Activated CD8-positive, alpha-beta T cell treated with anti-CD3 and anti-CD28 coated beads, Interleukin-2, amount 10 ng/mL, durations not matched to agents 7 days and 5 days (primary cell): ENCODE measurements at regions not wholly inside any gene's neighbourhood (a gene's known extent, or its start where the extent isn't known, plus 50 kb on each side); places are given as distances from the start of the nearest gene placed in this dataset.

Source experiments
- ATAC-seq: fragments of 150-1000 bp; cut with Tn5 transposase; one replicate; pipeline ENCODE4 v1.10.0; 2021; ENCODE audit warnings: moderate library complexity
- CTCF ChIA-PET: fragments of 350-600 bp; sonication (Branson Sonifier 250); formaldehyde crosslinking; loops from one replicate; lab custom pipeline; 2021; ENCODE audit warnings: antibody characterized with exemption; lab: Charles Lee
- POLR2A ChIA-PET: fragments of 350-600 bp; sonication (Branson Sonifier 250); formaldehyde crosslinking; loops from one replicate; lab custom pipeline; 2021; ENCODE audit warnings: antibody characterized with exemption; lab: Charles Lee
- DNase-seq: peaks from one replicate; pipeline ENCODE4 v3.0.0-alpha.2; 2020
- H3K27ac Mint-ChIP-seq: one replicate; pipeline ENCODE4 v1.8.0; 2021; ENCODE audit warnings: mild to moderate bottlenecking, mixed read lengths
- H3K27me3 Mint-ChIP-seq: one replicate; pipeline ENCODE4 v1.8.0; 2021; ENCODE audit warnings: low read depth, mixed read lengths
- H3K36me3 Mint-ChIP-seq: one replicate; pipeline ENCODE4 v1.8.0; 2021; ENCODE audit warnings: low read depth, mixed read lengths
- H3K4me1 Mint-ChIP-seq: one replicate; pipeline ENCODE4 v1.8.0; 2021; ENCODE audit warnings: low read depth, mixed read lengths
- H3K4me3 Mint-ChIP-seq: one replicate; pipeline ENCODE4 v1.8.0; 2021; ENCODE audit warnings: mild to moderate bottlenecking, mixed read lengths
- H3K9me3 Mint-ChIP-seq: one replicate; pipeline ENCODE4 v1.8.0; 2022; ENCODE audit warnings: mixed read lengths; ENCODE audit not compliant: insufficient read depth

DNA sequence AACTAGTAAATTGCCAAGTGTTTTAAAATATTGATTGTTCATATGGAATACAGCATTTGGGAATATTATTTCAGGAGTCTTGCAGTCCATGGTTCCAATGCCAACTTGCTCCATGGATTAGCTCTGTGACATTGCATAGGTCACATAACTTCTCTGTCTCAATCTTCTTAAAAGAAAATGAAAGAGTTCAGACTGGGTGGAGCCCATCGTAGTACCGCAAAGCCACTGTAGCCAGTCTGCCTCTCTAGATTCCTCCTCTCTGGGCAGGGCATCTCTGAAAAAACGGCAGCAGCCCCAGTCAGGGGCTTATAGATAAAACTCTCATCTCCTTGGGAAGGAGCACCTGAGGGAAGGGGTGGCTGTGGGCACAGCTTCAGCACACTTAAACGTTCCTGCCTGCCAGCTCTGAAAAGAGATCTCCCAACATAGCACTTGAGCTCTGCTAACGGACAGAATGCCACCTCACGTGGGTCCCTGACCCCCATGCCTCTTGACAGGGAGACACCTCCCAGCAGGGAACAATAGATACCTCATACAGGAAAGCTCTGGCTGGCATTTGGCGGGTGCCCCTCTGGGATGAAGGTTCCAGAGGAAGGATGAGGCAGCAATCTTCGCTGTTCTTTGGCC lies 168.8 kb upstream of the CNTN4 start:
- Mint-ChIP-seq H3K27me3 (no peaks in the 10 kb centered on the region), H3K36me3 (no peaks in the 10 kb centered on the region), H3K4me3 (no peak overlapping the region), H3K27ac (no peak overlapping the region), H3K9me3 (peaks cover 6% of the 10 kb centered on the region), H3K4me1 (no peaks in the 10 kb centered on the region)
- ChIA-PET POLR2A (no interaction called here), CTCF (no interaction called here)
- DNase-seq (no peak), ATAC-seq (no peak)

DNA sequence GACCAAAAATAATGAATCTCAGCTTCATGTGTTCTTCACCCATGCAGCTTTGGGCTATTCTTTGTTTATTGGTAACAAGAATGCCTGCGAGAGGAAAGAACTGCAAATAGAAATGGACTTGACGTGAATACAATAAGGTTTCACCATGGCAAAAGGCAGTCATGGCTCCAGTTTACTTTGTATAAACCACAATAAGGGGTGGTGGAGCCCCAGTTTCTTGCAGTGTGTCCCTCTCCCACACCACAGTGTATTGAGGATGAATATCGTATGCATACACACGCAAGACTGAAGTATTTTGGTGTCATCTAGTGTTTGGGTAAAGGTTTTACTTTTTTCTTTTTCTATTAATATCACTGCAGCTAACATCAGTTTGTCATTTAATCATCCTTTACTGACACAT lies 159.7 kb upstream of the CNTN4 start:
- no peak for ATAC-seq
- DNase-seq: no peak
- Mint-ChIP-seq H3K4me3 (no peak overlapping the region), H3K27me3 (no peaks in the 10 kb centered on the region), H3K9me3 (peaks cover 13% of the 10 kb centered on the region), H3K36me3 (no peaks in the 10 kb centered on the region), H3K27ac (no peak overlapping the region), H3K4me1 (no peaks in the 10 kb centered on the region)
- ChIA-PET POLR2A (no interaction called here), CTCF (no interaction called here)

DNA sequence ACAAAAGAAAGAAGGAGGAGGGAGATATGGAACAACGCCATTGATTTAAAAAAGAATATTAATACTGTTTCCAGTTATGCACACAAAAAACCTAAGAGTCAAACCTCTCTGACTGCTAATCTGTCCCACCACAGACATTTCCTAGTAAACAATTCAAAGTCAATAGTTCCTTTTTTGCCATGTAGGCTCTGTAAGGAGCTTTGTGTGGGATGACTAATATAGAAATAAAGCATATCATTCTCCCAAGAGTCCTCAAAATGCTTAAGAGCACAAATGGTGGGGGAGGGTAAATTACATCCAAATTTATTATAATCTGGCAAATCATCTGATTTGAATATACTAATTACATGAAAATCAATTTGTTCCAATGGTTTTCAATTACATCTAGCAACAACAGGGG lies 155.9 kb upstream of the CNTN4 start:
- no peak overlapping the region for H3K4me3 Mint-ChIP-seq
- ChIA-PET CTCF (no interaction called here), POLR2A (no interaction called here)
- peaks cover 11% of the 10 kb centered on the region for H3K9me3 Mint-ChIP-seq
- no peaks in the 10 kb centered on the region for H3K27me3 Mint-ChIP-seq
- no peaks in the 10 kb centered on the region for H3K36me3 Mint-ChIP-seq
- ATAC-seq: no peak
- no peak for DNase-seq
- H3K27ac Mint-ChIP-seq: no peak overlapping the region
- no peaks in the 10 kb centered on the region for H3K4me1 Mint-ChIP-seq

DNA sequence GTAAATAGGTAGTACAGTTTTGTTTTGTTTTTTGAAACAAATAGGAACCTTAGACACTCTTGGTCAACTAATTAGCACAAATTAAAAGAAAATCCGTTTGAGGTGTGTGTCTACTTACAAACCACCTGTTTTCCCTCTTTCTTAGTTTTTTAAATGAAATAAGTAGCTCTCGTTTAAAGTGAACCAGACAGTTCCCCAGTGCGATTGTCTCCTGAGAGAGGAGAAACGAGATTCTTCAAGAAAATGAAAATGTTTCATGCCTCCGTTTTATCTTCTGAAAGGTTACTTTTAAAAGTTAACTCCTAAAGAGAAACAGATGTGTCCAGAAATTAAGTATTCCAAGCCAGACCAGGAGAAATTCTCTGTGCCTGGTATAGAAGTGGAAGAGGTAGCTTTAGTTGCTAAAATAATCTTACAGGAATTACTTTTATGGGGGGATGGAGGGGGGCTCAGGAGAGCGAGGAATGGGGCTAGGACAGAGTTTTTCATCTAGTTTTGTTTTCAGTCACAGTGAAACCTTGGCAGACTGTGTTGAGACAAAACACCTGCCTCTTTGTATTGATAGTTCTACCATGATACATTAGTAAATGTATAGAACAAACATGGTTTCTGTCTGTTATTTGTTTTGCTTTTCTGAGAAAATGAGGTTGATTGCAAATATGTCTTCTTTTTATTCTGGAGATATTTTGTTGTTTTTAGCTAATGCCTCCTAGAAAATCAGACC lies 155.1 kb upstream of the CNTN4 start:
- Mint-ChIP-seq H3K27ac (no peak overlapping the region), H3K4me1 (no peaks in the 10 kb centered on the region), H3K36me3 (no peaks in the 10 kb centered on the region), H3K27me3 (no peaks in the 10 kb centered on the region), H3K9me3 (peaks cover 11% of the 10 kb centered on the region), H3K4me3 (no peak overlapping the region)
- no peak for ATAC-seq
- no peak for DNase-seq
- CTCF ChIA-PET: no interaction called here
- POLR2A ChIA-PET: no interaction called here

DNA sequence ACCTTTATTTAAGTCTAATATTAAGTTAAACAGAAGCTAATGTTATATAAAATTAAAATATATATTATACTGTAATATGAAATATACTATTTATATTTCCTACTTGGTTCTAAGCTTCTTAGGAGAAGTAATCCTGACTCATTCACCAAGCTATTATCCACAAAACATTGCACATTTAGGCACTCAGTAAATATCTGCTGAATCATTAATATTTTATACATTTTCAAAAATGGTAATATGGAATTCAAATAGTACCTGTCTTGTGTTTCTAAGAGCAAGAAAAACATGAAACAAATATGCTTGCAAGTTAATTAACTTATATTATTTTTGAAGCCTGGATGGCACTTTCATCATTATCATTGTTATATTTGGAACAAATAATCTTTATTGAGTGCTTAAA lies 153.0 kb upstream of the CNTN4 start:
- ChIA-PET CTCF (no interaction called here), POLR2A (no interaction called here)
- H3K4me3 Mint-ChIP-seq: no peak overlapping the region
- peaks cover 6% of the 10 kb centered on the region for H3K9me3 Mint-ChIP-seq
- no peaks in the 10 kb centered on the region for H3K27me3 Mint-ChIP-seq
- H3K4me1 Mint-ChIP-seq: no peaks in the 10 kb centered on the region
- no peak overlapping the region for H3K27ac Mint-ChIP-seq
- no peaks in the 10 kb centered on the region for H3K36me3 Mint-ChIP-seq
- DNase-seq: no peak
- ATAC-seq: no peak

DNA sequence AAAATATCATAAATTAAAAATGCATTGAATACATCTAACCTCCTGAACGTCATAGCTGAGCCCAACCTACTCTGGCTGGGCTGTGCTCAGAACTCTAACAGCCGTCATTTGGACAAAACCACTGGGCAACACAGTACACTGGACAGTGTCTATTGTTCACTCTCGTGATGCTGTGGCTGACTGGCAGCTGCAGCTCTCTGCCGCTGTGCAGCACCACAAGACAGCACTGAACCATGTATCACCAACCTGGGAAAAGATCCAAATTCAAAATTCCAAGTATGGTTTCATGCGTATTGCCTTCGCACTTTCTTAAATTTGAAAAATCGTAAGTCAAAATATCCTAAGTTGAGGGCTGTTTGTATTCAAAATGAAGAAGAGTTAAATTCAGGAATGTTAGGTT lies 145.1 kb upstream of the CNTN4 start:
- POLR2A ChIA-PET: no interaction called here
- CTCF ChIA-PET: no interaction called here
- ATAC-seq: no peak

DNA sequence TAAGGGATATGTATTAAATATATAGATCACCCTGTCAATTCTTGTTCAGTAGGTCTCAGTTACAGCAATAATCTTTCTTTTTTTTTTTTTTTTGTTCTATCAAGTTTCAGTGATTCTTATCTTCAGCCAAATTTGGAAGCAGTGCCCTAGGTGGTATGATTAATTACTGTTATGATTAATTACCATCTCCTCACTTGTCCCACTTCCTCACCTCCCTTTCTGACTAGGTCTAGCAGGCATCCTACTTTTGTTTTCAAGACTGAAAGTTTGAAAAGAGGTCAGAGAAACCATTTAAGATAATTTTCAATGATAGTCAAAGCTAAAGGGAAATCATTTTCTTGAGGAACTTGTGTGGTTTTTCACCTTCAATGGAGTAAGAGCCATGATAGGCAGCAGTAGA lies 144.0 kb upstream of the CNTN4 start:
- peaks cover 28% of the 10 kb centered on the region for H3K9me3 Mint-ChIP-seq

More for the DNA sequence above, 145.1 kb upstream of the CNTN4 start:
- Mint-ChIP-seq H3K4me3 (no peak overlapping the region), H3K4me1 (no peaks in the 10 kb centered on the region), H3K27ac (no peak overlapping the region), H3K36me3 (no peaks in the 10 kb centered on the region), H3K9me3 (peaks cover 28% of the 10 kb centered on the region), H3K27me3 (no peaks in the 10 kb centered on the region)
- no peak for DNase-seq

DNA sequence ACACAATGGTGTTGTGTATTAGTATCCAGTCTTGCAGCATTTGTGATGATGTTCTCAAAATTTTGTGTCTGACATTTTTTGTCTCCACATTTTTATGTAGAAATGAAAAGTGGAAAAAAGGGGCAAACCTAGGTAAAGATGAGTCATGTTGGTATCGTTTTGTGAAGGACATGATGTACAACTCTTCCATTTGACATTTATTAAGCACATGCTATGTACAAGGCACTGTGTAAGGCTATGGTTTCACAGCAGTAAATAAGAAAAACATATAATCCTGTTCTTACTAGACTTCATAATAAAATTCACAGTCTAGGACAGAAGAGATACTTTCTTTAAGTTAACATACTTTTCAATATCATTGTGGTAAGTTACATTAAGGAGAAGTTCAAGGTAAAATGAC lies 143.5 kb upstream of the CNTN4 start:
- Mint-ChIP-seq H3K4me3 (no peak overlapping the region), H3K4me1 (no peaks in the 10 kb centered on the region), H3K36me3 (no peaks in the 10 kb centered on the region), H3K9me3 (peaks cover 29% of the 10 kb centered on the region), H3K27ac (no peak overlapping the region), H3K27me3 (no peaks in the 10 kb centered on the region)
- no peak for ATAC-seq
- ChIA-PET CTCF (no interaction called here), POLR2A (no interaction called here)
- DNase-seq: no peak

More for the DNA sequence above, 144.0 kb upstream of the CNTN4 start:
- H3K27ac Mint-ChIP-seq: no peak overlapping the region
- H3K27me3 Mint-ChIP-seq: no peaks in the 10 kb centered on the region
- H3K4me3 Mint-ChIP-seq: no peak overlapping the region
- no peaks in the 10 kb centered on the region for H3K4me1 Mint-ChIP-seq
- CTCF ChIA-PET: no interaction called here
- ATAC-seq (no peak), DNase-seq (no peak)
- POLR2A ChIA-PET: no interaction called here
- no peaks in the 10 kb centered on the region for H3K36me3 Mint-ChIP-seq

DNA sequence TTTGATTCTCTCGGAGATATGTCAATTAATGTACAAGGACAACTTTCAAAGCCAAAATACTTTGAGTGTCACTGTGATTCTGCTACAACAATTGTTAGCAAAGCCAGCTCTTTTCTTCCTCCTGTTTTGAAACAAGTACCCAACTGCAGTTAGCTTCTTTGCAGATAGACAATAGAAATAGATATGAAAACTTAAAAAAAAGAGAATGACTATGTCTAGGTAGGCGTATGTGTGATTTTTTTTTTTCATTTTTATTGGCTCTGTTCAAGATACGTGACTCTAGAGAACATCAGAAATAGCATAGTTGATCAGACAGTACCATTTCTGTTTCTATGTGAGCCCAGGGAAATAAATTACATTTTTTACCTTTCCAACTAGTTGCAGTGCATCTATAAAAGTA lies 142.9 kb upstream of the CNTN4 start:
- ChIA-PET POLR2A (no interaction called here), CTCF (no interaction called here)
- Mint-ChIP-seq H3K27ac (no peak overlapping the region), H3K4me1 (no peaks in the 10 kb centered on the region), H3K9me3 (peaks cover 31% of the 10 kb centered on the region), H3K36me3 (no peaks in the 10 kb centered on the region), H3K4me3 (no peak overlapping the region), H3K27me3 (no peaks in the 10 kb centered on the region)
- DNase-seq (no peak), ATAC-seq (no peak)

DNA sequence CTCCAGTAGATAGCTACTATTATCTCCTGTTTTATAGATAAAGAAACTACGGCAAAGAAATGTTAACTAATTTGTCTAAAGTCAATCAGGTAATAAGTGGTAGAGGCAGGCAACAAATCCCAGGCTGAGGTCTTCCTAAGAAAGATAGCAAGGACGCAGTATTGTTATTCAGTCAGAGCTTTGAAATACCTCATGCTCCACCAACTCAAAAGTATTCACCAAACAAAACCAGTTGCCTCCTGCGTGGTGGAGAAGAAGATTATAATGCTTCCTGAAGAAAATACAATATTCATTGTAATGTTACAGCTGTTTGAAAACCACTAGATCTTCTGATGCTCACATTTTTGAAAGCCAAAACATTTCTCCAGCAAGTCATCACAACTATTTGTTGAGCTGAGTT lies 138.2 kb upstream of the CNTN4 start:
- no peaks in the 10 kb centered on the region for H3K36me3 Mint-ChIP-seq
- no peaks in the 10 kb centered on the region for H3K4me1 Mint-ChIP-seq
- H3K27me3 Mint-ChIP-seq: no peaks in the 10 kb centered on the region
- POLR2A ChIA-PET: no interaction called here
- ATAC-seq (no peak), DNase-seq (no peak)
- H3K27ac Mint-ChIP-seq: no peak overlapping the region
- CTCF ChIA-PET: no interaction called here
- peaks cover 24% of the 10 kb centered on the region for H3K9me3 Mint-ChIP-seq
- no peak overlapping the region for H3K4me3 Mint-ChIP-seq

DNA sequence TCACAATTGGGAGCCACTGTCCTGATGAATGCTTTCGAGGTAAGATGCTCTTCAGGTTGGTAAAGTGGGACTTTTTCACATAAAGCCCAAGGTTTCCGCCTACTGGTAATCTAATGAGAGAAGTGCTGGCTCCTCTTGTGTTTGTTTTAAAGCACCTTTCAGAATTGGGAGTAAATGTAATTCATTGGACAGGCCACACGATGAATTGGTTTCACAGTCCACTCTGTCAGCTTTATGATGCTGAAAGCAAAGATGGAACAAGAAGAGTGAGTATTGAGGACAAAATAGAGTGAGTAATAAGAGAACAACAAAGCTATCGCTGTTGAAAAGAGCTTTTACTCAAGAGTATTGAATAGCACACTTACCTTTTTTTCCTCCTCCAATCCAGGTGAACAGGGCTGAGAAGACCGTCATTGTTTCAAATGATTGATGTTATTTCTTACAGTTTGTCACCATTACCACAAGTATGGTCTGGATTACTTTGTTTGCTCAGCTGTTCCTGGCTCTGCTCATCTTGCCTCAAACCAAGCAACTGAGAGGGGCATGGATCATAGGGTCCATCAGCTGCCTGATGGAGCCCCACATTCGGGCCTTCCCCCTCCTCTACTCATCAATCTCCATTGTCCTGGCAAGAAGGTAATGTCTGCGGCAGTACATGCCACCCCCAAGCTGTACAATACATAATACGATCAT lies 136.1 kb upstream of the CNTN4 start:
- peaks cover 7% of the 10 kb centered on the region for H3K9me3 Mint-ChIP-seq
- H3K4me3 Mint-ChIP-seq: no peak overlapping the region
- H3K36me3 Mint-ChIP-seq: no peaks in the 10 kb centered on the region
- H3K4me1 Mint-ChIP-seq: no peaks in the 10 kb centered on the region
- H3K27me3 Mint-ChIP-seq: no peaks in the 10 kb centered on the region
- ATAC-seq: no peak
- POLR2A ChIA-PET: no interaction called here
- DNase-seq: no peak
- no peak overlapping the region for H3K27ac Mint-ChIP-seq
- CTCF ChIA-PET: no interaction called here

DNA sequence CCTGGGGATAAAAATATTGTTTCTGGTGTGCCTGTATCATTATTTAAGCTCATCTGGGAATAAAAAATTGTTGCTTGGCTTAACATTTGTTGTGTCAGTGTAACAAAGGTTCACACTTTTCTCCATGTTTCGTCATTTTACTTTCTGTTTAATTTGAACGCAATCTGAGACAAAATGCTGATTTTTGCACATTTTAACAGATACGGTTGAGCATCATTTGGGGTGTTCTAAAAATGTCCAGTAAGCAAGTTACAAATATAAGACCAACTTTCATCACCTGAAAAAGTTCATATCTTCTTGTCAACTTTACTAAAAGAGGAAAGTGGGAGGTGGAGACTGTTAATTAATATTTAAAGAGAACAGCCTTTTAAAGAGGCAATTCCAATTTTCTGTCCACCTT lies 134.8 kb upstream of the CNTN4 start:
- ATAC-seq: no peak
- POLR2A ChIA-PET: no interaction called here
- CTCF ChIA-PET: no interaction called here
- Mint-ChIP-seq H3K4me1 (no peaks in the 10 kb centered on the region), H3K27ac (no peak overlapping the region), H3K27me3 (no peaks in the 10 kb centered on the region), H3K4me3 (no peak overlapping the region), H3K36me3 (no peaks in the 10 kb centered on the region), H3K9me3 (peaks cover 7% of the 10 kb centered on the region)
- no peak for DNase-seq
